ENCODE measurements at regions not wholly inside any gene's neighbourhood (a gene's known extent, or its start where the extent isn't known, plus 50 kb on each side); places are given as distances from the start of the nearest gene placed in this dataset.

- TF ChIP-seq CTCF (IDR thresholded peaks at IDR 0.05) (no peak), POLR2A (IDR thresholded peaks at IDR 0.05) (no peak)
These were observed 971.8 kb upstream of the ACVR2A start for GRCh38 chr2:146873056-146873455.
